ENCODE measurements at regions not wholly inside any gene's neighbourhood (a gene's known extent, or its start where the extent isn't known, plus 50 kb on each side); places are given as distances from the start of the nearest gene placed in this dataset.
"Not testable (repeated sequence)": the region's sequence is repeated elsewhere in the genome, so short reads cannot be mapped to it uniquely, and the experiment has no call there.

DNA sequence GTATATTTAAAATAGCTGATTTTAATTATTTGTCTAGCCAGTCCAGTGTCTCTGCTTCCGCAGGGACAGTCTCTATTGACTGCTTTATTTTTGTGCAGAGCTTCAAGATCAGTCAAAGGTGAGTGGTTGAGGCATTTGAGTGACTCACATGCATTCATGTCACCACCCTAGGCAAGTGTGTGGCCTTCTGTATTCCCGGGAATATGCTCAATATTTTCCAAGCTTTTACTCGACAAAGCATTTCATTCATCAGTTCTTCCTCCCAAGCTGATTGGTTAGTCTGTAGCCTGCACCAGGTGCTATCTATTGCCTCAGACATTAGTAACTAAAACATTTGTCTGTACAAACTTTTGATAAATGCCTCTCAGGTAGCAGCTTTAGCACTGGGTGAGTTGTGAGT is 471.5 kb upstream of the NRG3 start:
- WGBS = 83% methylated on average over 3 of the region's 3 CpGs
- no peaks in the 10 kb centered on the region for H3K4me1 ChIP-seq
- H3K9me3 ChIP-seq = no peaks in the 10 kb centered on the region
- no peak for DNase-seq (ENCODE audit: low spot score in 2 of 2)
- no peaks in the 10 kb centered on the region for H3K27me3 ChIP-seq
- H3K27ac ChIP-seq = no peak overlapping the region
- no peak overlapping the region for H3K4me3 ChIP-seq
- TF ChIP-seq, protein P1, sequence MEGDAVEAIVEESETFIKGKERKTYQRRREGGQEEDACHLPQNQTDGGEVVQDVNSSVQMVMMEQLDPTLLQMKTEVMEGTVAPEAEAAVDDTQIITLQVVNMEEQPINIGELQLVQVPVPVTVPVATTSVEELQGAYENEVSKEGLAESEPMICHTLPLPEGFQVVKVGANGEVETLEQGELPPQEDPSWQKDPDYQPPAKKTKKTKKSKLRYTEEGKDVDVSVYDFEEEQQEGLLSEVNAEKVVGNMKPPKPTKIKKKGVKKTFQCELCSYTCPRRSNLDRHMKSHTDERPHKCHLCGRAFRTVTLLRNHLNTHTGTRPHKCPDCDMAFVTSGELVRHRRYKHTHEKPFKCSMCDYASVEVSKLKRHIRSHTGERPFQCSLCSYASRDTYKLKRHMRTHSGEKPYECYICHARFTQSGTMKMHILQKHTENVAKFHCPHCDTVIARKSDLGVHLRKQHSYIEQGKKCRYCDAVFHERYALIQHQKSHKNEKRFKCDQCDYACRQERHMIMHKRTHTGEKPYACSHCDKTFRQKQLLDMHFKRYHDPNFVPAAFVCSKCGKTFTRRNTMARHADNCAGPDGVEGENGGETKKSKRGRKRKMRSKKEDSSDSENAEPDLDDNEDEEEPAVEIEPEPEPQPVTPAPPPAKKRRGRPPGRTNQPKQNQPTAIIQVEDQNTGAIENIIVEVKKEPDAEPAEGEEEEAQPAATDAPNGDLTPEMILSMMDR (IDR thresholded peaks at IDR 0.05) = no peak
- TF ChIP-seq EP300 (IDR thresholded peaks at IDR 0.05) (no peak), POLR2AphosphoS5 (IDR thresholded peaks at IDR 0.05) (no peak), POLR2A (IDR thresholded peaks at IDR 0.05) (no peak)
- H3K36me3 ChIP-seq = no peaks in the 10 kb centered on the region

DNA sequence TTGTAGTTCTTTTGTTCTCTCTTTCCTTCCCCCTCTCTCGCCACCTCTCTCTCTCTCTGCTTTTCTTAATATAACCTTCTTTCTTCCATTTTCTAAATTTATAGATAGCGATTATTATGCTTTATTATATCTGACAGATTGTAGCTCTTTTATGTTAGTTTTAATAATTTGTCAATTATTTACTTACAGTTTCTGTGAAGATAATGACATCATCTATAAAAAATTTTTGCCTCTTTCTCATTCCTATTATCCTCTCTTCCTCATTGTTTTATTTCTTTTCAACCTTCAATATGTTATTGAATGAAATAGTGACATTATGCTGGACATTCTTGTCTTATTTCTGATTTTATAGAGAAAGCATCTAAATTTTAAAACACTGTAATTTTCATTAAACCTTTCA is 469.6 kb upstream of the NRG3 start:
- H3K4me3 ChIP-seq = no peak overlapping the region
- TF ChIP-seq EP300 (IDR thresholded peaks at IDR 0.05) (no peak), POLR2AphosphoS5 (IDR thresholded peaks at IDR 0.05) (no peak), POLR2A (IDR thresholded peaks at IDR 0.05) (no peak)
- TF ChIP-seq, protein P1 (IDR thresholded peaks at IDR 0.05) = no peak
- H3K9me3 ChIP-seq = no peaks in the 10 kb centered on the region
- WGBS = 92% methylated on average over 2 of the region's 2 CpGs
- H3K36me3 ChIP-seq = no peaks in the 10 kb centered on the region
- no peak overlapping the region for H3K27ac ChIP-seq
- no peaks in the 10 kb centered on the region for H3K4me1 ChIP-seq
- no peak for DNase-seq (ENCODE audit: low spot score in 2 of 2)
- H3K27me3 ChIP-seq = no peaks in the 10 kb centered on the region

DNA sequence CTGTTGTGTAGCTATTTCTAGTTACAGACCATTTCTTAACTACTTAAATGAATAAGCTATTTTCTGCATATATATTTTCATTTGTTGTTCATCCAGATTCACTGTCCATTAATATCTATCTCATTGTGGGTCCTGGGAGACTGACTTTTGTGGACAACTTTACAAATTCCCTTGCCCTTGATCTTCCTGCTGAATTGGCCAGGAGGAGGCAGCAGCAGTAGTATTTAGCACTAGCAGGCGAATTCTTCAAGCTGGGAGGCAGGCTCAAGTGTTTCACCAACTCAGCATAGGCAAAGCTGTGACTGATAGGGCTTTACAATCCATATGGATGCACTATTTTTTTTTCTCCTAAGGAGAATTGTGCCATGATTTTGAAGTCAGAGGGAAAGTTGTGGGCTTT is 461.0 kb upstream of the NRG3 start:
- no peaks in the 10 kb centered on the region for H3K27me3 ChIP-seq
- DNase-seq (ENCODE audit: low spot score in 2 of 2) = no peak
- H3K4me3 ChIP-seq = no peak overlapping the region
- H3K27ac ChIP-seq = no peak overlapping the region
- WGBS = 31% methylated on average over 1 of the region's 1 CpG
- no peaks in the 10 kb centered on the region for H3K36me3 ChIP-seq
- H3K4me1 ChIP-seq = no peaks in the 10 kb centered on the region
- TF ChIP-seq, protein P1 (IDR thresholded peaks at IDR 0.05) = no peak
- no peak for TF ChIP-seq POLR2A (IDR thresholded peaks at IDR 0.05)
- TF ChIP-seq POLR2AphosphoS5 (IDR thresholded peaks at IDR 0.05) = no peak
- TF ChIP-seq EP300 (IDR thresholded peaks at IDR 0.05) = no peak
- no peaks in the 10 kb centered on the region for H3K9me3 ChIP-seq

DNA sequence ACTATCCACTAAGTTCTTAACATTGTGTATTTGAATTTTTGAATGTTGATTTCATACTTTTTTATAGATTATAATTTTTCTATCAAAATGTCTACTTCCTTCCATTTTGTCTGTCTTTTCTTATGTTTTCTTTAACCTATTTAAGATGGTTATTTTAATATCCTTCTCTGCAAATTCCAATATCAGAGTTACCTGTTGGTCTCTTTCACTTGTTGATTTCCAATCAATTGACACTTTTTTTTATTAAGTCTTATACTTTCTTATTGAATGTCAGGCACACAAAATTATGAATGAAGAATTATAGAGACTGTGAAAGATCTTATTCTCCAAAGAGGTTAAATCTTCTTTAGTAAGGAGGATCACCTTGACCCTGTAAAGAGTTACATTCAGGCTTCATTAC is 448.3 kb upstream of the NRG3 start:
- Histone ChIP-seq H3K9me3 (no peaks in the 10 kb centered on the region), H3K4me3 (no peak overlapping the region), H3K27me3 (no peaks in the 10 kb centered on the region), H3K36me3 (no peaks in the 10 kb centered on the region), H3K4me1 (no peaks in the 10 kb centered on the region), H3K27ac (no peak overlapping the region)
- TF ChIP-seq POLR2AphosphoS5 (IDR thresholded peaks at IDR 0.05) = no peak
- DNase-seq (ENCODE audit: low spot score in 2 of 2) = no peak

DNA sequence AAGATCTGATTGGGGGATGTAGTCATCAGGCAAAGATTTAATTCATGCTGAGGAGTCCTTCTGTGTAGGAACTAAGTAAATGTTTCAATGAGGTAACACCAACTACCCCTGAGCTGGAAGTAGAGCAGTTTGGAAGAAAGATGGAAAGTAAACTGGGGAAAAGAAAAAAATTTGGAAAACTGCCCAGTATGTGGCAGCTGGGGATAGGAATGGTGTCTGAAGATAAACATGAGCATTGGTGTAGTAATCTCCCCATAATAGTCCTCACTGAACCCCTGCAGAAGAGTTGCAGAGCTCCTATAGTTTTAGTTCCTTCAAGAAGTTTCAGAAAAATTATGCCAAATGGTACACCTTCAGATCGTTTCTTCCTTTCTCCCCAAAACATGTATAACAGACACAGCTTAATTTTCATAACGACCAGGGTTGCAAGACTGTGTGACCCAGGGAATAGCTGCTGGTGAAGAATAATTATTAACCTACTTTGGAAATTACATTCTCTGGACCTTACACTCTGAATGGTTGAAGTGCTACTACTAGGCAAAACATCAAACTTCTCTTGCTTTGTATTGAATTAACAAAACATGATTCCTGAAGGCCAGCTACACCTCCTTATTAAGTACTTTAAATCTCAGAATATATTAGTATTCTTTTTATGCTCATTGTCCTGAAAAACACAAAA is 446.4 kb upstream of the NRG3 start:
- Histone ChIP-seq H3K27ac (no peak overlapping the region), H3K4me3 (no peak overlapping the region), H3K9me3 (no peaks in the 10 kb centered on the region), H3K27me3 (no peaks in the 10 kb centered on the region), H3K36me3 (no peaks in the 10 kb centered on the region), H3K4me1 (no peaks in the 10 kb centered on the region)
- DNase-seq (ENCODE audit: low spot score in 2 of 2) = no peak
- TF ChIP-seq POLR2A (IDR thresholded peaks at IDR 0.05) (no peak), POLR2AphosphoS5 (IDR thresholded peaks at IDR 0.05) (no peak), EP300 (IDR thresholded peaks at IDR 0.05) (no peak)
- TF ChIP-seq, protein P1 (IDR thresholded peaks at IDR 0.05) = no peak
- 75% methylated on average over 2 of the region's 2 CpGs for WGBS

DNA sequence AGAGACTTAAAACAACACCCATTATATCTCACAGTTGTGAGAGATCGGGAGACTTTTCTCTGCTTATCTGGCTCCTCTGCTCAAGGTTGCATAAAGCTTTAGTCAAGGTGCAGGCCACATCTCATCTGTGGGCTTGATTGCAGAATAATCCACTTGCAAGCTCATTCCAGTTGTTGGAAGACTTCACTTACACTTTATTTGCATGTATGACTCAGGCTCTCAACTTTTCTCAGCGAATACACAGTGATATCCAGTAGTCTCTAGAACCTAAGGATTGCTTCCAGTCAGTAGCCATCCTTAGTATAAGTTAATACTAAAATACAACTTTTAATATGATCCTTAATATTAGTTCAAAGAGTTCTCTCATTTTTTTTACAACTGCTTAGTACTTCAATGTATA is 435.5 kb upstream of the NRG3 start:
- no peaks in the 10 kb centered on the region for H3K27me3 ChIP-seq
- no peak overlapping the region for H3K27ac ChIP-seq
- H3K4me1 ChIP-seq = no peaks in the 10 kb centered on the region
- H3K9me3 ChIP-seq = no peaks in the 10 kb centered on the region
- TF ChIP-seq POLR2A (IDR thresholded peaks at IDR 0.05) (no peak), EP300 (IDR thresholded peaks at IDR 0.05) (no peak), POLR2AphosphoS5 (IDR thresholded peaks at IDR 0.05) (no peak)
- TF ChIP-seq, protein P1 (IDR thresholded peaks at IDR 0.05) = no peak
- 66% methylated on average over 2 of the region's 2 CpGs for WGBS
- no peak for DNase-seq (ENCODE audit: low spot score in 2 of 2)
- no peaks in the 10 kb centered on the region for H3K36me3 ChIP-seq
- no peak overlapping the region for H3K4me3 ChIP-seq

DNA sequence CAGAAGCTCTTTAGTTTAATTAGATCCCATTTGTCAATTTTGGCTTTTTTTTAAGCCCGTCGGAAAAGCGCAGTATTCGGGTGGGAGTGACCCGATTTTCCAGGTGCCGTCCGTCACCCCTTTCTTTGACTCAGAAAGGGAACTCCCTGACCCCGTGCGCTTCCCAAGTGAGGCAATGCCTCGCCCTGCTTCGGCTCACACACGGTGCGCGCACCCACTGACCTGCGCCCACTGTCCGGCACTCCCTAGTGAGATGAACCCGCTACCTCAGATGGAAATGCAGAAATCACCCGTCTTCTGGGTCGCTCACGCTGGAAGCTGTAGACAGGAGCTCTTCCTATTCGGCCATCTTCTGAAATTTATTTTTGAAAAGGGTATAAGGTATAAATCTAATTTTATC is 433.4 kb upstream of the NRG3 start:
- not testable (repeated sequence) for H3K36me3 ChIP-seq; H3K27me3 ChIP-seq; H3K27ac ChIP-seq; H3K9me3 ChIP-seq; H3K4me1 ChIP-seq; DNase-seq (ENCODE audit: low spot score in 2 of 2); H3K4me3 ChIP-seq
- 94% methylated on average over 21 of the region's 21 CpGs for WGBS
